GM19023 (cell line): ENCODE measurements at regions not wholly inside any gene's neighbourhood (a gene's known extent, or its start where the extent isn't known, plus 50 kb on each side); places are given as distances from the start of the nearest gene placed in this dataset.

Experiments used
- ATAC-seq: cut with Tn5 transposase; IDR thresholded peaks from one replicate; pipeline ENCODE4 v1.9.1; 2021; ENCODE audit warnings: mild to moderate bottlenecking, moderate library complexity; ENCODE audit not compliant: unreplicated experiment

DNA sequence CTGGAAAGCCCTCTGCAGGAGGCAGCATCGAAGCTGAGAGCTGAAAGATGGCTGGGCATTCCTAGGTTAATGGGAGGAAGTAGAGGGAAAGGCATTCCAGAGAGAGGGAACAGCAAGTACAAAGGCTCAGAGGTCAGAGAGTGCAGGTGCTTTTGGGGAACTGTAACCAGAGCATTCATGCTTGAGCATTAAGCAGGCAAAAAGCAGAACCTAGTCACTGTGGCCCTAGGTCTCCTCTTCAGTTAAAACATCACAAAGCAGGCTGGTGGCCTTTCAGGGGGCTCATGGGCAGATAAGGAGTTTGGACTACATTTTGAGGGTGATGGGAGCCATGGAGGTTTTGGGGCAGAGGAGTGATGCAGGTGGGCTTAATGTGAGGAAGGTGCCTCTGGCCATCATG, 169.2 kb upstream of the MYL2 start:
- no peak for ATAC-seq

DNA sequence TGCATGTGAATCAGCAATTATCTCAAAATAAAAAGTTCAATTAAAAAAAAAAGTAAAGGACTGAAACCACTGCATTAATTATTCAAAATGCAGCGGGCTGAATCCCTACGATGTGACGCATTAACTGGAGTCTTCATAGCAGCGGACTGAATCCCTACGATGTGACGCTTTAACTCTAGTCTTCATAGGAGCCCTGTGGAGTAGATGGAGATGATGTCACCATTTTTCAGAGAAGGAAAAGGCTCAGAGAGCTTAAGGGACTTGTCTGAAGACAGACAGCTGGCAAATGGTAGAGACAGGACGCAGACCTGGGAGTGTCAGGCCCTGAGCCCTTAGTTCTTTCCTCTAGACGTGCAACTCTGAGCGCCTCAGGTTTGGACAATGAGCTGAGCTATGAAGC, 168.0 kb upstream of the MYL2 start:
- no peak for ATAC-seq

DNA sequence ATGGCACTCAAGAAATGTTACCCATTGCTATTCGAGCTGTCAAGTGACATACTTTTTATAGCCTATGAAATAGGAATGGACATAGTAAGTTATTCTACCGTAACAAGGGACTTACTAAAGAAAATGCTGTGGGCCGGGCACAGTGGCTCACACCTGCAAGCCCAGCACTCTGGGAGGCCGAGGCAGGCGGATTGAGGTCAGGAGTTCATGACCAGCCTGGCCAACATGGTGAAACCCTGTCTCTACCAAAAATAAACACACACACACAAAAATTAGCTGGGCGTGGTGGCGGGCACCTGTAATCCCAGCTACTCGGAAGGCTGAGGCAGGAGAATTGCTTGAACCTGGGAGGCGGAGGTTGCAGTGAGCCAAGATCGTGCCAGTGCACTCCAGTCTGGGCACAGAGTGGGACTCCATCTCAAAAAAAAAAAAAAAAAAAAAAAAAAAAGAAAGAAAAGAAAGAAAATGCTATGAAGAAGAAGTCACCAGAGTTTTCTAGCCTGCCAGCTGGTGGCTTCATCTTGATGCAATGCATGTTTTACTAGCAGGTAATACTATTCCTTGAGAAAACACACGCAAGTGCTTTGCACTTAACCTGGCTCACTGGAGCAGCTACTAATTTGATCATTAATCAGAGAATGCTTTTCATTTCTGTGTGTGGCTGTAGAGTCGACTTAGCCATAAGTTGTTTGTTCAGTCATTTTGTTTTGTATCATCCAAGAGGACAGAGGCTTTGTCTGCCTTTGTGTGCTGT, 166.7 kb upstream of the MYL2 start:
- ATAC-seq: no peak

DNA sequence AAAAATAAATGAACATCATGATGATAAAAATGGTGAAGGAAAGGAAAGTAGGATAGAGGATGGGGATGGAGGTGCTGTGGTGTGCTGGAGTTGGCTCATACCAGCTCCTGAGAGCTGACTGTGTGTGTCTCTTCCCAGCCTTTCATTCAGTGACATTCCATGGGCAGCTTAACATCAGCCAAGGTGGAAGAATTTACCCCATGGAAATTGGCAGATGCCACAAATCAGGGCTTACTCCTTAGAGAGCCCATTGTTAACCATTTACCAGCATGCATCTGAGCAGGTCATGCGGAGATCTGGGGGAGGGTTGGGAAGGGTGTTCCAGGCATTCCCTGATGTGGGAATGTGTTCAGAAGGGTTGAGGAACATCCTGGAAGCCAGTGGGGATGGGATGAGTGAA, 164.7 kb upstream of the MYL2 start:
- no peak for ATAC-seq

DNA sequence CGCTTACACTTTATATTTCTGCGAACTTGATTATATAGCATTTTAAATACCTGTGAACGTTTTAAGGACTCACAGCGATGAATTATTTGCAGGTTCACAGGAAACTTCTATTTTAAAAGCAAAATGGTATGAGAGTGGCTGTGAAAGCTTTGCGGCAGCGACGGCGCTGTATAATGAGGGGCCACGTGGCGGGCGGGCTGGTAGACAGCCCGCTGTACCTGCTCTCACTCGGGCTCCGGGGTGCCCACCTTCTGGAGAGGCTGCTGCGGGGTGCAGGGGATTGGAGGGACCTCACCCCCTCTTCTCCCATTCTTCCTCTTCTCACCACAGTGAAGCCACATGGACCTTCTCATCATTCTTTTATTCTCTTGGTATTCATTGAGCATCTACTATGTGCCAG, 164.2 kb upstream of the MYL2 start:
- no peak for ATAC-seq

DNA sequence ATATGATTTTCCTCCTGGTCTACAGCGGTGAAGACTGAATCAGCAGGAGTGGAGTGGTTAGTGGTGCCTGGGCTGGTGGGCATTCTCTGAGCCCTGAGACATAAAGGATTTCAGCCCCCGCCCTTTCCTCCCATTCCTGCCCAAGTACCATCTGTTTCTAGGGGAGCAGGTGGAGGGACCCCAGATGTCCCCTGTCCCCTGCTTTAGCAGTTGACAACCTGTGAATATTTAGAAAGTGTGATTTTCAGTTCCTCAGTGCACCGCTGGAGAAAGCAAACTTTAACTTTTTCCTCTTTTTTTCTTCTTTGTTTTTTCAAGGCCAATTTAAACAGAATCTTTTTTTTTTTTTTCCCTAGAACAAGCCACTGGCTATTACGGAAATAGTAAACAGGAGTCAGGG, 163.8 kb upstream of the MYL2 start:
- ATAC-seq: no peak

DNA sequence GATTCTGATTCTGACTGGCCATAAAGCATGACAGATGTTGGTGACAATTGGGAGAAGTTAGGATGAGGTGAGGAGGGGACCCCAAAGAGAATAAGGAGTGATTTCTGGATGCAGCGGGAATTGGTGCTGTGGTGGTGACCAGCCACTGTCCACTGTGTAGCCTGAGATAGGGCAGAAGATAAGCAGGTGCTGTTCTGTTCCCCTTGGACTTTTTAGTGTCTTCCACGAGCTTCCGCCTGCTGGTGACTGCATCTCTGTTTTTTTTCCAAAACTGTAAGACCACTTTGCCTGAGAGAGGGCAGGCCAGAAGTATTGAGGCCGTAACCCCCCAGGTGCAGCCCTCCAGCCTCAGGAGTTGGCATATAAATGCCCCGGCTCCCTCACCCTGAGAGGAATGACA, 161.2 kb upstream of the MYL2 start:
- ATAC-seq: no peak

DNA sequence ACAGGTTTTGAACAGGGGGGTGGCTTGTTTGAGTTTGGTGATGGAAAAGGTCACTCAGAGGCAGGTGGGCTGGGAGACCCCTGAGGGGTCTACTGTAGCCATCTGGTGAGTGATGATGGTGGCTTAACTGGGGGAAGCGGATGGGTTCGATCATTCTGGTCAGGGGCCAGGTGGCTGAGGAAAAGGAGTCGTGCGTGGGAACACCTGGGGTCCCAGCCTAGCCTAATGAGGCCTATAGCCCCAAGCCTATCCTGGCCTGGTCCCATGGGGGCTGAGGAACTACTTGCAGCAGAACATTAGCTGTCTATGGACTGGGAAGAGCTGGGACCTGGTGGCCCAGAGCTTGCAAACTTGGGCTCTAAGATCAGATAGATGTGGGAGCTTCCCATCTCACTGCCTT, 158.4 kb upstream of the MYL2 start:
- ATAC-seq: no peak

DNA sequence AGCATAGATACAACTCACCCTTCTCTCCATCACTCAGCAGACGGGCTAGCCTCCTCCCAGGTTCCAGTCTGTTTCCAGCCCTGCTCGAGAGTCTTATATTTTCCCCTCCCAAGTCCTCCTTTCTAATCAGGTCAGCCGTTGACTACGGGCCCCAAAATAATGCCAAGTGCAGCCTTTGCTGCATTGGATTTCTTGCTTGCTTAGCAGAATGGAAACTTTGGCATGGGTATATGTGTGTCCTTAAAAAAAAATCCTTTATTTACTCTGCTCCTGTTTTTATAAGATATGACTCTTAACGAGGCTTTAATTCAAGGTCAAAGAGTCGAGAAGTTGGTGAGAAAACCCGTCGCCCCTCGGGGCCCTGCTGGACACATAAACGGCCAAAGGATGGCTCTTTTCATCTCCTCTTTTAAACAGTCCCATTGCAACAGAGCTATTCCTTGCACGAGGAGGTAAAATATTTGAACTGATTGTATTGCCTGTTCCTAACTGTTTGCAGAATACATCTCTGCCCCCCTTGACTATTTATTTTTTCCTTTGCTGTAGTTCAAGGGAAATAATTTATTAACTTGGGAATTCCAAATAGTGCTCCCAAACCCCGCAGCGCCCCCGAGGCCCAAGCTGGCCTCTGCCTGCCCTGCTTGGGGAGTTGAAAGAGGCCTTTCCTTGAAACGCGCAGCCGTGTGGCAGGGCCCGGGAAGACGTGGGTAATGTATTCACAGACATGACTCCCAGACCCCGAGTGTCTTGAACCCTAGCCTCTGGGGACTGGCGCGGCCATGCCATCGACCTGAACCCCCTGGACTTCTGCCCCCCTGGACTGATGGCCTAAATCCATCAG, 156.5 kb upstream of the MYL2 start:
- no peak for ATAC-seq

DNA sequence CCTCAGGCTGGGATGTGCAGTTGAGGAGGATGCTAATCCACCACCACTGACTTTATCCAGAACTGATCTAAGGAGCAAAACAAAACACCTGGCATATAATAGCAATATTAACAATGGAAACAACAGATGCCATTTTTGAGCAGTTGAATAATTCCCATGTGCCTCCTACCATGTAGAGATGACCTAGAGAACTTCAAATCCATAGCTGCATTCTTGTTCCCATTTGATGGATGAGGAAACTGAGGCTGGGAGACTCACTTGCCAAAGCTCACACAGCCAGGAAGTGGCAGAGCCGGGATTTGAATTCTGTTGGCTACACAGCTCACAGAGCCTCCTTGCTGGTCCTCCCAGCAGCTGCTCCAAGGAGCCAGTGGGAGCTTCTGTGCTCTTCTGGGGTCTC, 155.8 kb upstream of the MYL2 start:
- no peak for ATAC-seq

DNA sequence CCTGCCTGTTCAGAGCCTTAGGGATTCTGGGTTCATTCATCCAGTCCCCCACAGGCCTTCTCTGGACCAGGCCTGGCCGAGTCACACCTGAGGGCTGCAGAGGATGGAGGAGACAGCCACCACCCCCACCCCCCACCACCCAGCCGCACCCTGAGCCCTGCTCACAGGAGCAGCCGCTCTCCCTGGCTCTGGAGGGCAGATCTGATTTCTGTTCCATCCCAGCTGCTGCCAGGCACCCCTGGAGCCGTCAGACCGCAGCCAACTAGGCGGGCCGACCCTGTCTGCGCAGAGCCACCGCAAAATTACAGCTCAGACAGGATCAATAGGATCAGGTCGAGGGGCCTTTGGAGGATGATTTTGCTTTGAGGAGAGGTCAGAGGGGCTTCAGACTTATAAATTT, 154.6 kb upstream of the MYL2 start:
- no peak for ATAC-seq

DNA sequence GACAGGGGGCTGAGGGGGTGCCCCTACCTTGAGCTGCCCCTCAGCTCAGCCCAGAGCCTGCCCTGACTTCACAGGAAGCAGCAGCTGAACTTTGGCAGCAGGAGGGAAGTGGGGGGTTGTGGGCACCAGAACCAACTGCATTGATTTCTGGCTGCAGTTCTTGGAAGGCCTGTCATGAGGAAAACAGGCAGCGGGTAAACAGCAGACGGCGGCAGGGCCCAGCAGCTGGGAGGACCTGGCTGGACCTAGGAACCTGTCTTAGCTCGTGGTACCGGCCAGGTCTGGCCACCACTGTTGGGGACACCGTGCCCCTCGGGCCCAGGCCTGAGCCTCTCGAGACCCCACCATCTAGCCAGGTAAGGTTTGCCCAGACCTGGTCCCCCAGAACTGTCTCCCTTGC, 154.2 kb upstream of the MYL2 start:
- no peak for ATAC-seq

DNA sequence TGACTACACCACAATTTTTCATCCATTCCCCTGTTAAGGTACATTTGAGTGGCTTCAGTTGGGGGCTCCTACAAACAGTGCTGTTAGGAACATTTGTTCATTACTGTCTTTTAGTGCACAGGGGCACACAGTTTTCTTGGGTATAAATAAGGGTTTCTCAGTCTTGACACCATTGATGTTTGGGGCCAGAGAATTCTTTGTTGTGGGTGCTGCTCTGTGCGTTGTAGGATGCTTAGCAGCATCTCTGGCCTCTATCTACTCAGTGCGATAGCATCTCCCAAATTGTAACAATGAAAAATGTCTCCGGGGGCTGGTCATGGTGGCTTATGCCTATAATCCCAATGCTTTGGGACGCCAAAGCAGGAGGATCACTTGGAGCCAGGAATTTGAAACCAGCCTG, 153.0 kb upstream of the MYL2 start:
- ATAC-seq: no peak

DNA sequence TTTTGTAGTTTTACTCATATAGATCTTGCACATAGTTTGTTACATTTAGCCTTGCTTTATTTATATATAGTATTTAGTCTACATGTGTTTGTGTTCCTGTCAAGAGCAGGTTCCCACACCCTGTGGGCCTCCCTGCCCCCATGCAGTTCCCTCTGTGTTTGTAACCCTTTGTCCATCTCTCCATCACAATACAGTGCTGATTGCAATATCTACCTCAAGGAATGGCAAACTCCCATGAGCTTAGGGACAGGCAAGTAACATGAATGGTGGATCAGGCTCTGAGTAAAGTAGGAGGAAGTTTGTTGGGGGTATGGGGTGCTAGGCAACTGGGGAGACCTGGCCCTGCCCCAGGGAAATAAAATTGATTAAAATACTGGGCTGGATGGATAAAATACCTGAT, 151.9 kb upstream of the MYL2 start:
- ATAC-seq: no peak

DNA sequence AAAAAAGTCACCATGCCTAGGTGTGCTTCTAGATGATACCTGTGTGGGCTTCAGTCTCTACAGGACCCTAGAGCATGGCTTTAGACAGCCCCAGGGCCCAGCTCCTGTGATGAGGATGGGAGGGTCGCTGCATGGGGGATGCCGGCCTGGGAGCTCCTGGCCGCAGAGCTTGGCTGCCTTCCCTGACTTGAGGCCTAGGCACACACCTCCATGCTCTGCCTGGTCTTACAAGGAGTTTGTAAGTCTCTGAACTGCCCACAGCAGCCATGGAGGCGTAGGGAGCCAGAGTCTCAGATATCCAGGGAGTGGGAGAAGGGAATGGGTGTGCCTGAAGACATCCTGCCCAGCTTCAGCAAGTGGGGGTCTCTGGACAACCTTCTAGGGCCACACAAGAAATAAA, 149.5 kb upstream of the MYL2 start:
- no peak for ATAC-seq

DNA sequence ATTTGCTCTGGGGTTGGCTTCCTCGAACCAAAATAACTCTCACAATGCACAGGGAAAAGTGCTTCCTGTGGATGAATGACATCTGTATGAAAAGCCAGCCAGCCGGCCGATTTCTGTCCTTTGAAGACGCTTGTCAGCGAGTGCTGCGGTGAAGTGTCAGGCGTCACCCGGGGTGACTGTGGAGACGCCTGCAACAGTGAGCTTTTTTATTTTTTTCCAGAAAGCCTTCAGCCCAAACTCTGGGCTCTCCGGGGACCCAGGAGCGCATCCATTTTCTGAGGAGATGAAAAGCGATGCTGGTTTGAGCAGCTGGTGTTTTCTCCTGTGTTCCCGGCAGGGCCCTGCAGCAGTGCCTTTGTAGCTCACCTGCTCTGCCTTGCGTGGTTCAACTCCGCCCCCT, 147.9 kb upstream of the MYL2 start:
- no peak for ATAC-seq

DNA sequence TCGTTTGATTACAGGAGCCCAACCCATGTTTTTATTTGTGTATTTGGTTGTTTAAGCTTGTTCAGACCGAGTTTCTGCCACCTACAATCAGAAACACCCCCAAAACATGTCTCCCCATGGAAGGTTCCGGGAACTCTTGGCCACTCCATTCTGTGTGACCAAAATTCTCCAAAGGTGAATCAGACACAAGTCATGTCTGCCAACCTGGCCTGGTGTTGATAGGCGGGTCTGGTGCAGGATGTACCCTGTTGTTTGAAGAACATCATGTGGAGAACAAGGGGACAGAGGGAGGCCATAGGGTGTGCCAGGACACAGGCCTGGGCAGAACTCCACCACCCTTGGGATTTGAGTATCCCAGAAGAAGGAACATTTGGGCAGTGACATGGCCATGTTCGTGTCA, 147.1 kb upstream of the MYL2 start:
- no peak for ATAC-seq

DNA sequence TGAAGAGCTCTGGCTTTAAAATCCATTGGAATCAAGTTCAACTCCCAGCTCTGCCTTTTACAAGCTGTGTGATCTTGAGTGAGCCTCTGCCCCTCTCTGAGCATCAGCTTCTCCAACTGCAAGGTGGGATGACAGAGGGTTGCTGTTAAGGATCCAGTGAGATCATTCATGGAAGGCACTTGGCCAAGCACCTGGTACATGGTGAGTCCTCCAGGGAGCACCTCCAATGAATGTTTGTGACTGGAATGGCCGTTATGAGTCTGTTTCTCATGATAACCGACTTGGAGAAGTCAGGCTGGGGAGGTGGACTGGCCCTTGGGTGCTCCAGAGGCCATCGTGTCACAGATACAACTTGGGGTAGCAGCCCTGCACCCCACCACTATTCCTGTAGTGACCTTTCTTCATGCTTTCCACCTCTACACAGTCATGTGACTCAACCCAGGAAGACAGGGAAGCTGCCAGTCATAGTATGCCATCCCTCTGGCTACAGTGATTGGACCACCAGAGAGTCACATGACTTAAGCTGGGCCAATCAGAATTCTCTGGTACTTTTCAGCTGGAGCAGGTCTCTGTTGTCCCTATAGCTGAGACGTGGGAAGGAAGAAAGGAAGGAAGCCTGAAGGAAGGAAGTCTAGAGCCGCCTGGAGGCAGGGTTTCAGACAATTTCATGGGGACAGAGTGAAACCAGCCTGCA, 146.5 kb upstream of the MYL2 start:
- no peak for ATAC-seq

DNA sequence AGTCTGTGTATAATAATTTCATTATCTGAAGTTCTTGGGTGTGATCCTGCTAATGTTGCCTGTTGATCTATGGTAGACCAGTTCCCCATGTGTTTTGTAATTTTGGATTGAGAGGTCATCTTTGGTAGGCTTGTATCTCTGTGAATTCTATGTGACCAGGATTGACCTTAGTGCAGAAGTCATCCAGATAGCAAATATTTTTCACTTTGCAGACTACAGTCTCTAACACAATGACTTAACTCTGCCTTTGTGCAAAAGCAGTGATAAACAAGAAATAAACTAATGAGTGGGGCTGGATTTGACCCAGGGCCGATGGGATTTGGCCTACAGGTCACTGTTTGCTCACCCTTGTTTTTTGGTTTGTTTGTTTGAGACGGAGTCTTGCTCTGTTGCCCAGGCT, 144.6 kb upstream of the MYL2 start:
- ATAC-seq: no peak

DNA sequence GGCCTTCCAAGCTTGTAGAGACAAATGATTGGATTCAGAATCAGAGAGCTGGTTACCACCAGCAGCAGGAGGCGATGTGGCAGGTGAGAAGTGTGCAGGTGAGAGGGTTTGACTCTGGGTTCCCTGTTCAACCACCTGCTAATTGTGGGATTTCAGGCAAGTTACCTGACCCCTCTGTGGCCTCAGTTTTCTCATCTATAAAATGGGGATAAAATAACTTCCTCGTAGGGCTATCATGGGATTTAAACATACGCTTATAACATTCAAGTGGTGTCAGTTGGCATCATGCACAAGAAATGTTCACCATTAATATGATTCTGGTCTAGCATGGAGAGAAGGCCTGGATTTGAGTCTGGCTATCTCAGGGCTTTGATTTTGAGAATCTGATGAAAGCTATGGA, 143.8 kb upstream of the MYL2 start:
- no peak for ATAC-seq

DNA sequence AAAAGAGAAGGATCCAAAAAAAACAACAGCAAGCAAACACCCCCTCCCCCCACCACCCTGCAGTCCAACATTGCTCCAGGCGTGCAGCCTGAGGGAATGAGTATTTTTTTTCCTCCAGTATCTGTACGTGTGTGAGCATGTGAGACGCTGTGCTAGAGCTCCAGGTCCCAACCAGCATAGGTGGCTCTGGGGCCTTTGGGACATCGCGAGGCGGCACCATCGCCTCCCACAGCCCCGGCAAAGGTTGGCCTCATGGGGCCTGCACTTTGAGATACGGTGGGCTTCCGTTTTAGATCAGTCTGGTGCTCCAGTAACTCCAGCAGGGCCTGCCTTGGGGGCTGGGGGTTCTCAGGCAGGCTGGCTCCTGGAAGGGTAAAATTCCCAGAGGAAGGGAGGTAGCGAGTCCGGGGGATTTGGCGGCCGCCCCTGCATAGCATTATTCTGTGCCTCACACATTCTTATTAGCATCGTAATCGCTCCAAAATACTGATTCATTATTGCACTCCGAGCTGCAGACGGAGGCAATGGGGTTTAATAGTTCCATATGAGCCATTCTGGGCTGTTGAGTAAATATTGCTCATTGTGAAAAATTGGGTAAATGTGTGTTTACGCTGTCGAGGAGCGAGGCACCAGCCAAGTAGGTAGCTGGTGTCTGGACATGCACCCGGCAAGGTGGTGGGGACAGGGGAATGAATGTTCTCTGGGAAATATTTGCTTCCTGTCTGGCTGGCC, 143.1 kb upstream of the MYL2 start:
- no peak for ATAC-seq
